ENCODE measurements at regions not wholly inside any gene's neighbourhood (a gene's known extent, or its start where the extent isn't known, plus 50 kb on each side); places are given as distances from the start of the nearest gene placed in this dataset.

- H3K9me3 ChIP-seq (ENCODE audit: low read depth): no peaks in the 10 kb centered on the region
- no peak overlapping the region for H3K27ac ChIP-seq
- H3K27me3 ChIP-seq: no peaks in the 10 kb centered on the region
- no peak overlapping the region for H3K4me3 ChIP-seq
- H3K4me1 ChIP-seq (ENCODE audit: low read depth): no peaks in the 10 kb centered on the region
- H3K36me3 ChIP-seq: no peaks in the 10 kb centered on the region
- TF ChIP-seq, protein P1, sequence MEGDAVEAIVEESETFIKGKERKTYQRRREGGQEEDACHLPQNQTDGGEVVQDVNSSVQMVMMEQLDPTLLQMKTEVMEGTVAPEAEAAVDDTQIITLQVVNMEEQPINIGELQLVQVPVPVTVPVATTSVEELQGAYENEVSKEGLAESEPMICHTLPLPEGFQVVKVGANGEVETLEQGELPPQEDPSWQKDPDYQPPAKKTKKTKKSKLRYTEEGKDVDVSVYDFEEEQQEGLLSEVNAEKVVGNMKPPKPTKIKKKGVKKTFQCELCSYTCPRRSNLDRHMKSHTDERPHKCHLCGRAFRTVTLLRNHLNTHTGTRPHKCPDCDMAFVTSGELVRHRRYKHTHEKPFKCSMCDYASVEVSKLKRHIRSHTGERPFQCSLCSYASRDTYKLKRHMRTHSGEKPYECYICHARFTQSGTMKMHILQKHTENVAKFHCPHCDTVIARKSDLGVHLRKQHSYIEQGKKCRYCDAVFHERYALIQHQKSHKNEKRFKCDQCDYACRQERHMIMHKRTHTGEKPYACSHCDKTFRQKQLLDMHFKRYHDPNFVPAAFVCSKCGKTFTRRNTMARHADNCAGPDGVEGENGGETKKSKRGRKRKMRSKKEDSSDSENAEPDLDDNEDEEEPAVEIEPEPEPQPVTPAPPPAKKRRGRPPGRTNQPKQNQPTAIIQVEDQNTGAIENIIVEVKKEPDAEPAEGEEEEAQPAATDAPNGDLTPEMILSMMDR (IDR thresholded peaks at IDR 0.05; ENCODE audit: low read depth, low read length): no peak
- no peak for DNase-seq (ENCODE audit: low read depth in 1 of 2, low spot score in 1 of 2)
Observed at GRCh38 chr14:25800841-25801240, 750.9 kb upstream of the STXBP6 start.

- Histone ChIP-seq H3K9me3 (ENCODE audit: low read depth) (no peaks in the 10 kb centered on the region), H3K4me1 (ENCODE audit: low read depth) (no peaks in the 10 kb centered on the region), H3K4me3 (no peak overlapping the region), H3K27me3 (no peaks in the 10 kb centered on the region), H3K36me3 (no peaks in the 10 kb centered on the region), H3K27ac (no peak overlapping the region)
- TF ChIP-seq, protein P1 (IDR thresholded peaks at IDR 0.05; ENCODE audit: low read depth, low read length): no peak
- DNase-seq (ENCODE audit: low read depth in 1 of 2, low spot score in 1 of 2): no peak
Observed at GRCh38 chr14:25788252-25788651, 738.3 kb upstream of the STXBP6 start.

GRCh38 chr14:25765909-25766308 lies 716.0 kb upstream of the STXBP6 start:
- H3K27ac ChIP-seq: no peak overlapping the region
- no peaks in the 10 kb centered on the region for H3K36me3 ChIP-seq
- H3K9me3 ChIP-seq (ENCODE audit: low read depth): no peaks in the 10 kb centered on the region
- TF ChIP-seq, protein P1 (IDR thresholded peaks at IDR 0.05; ENCODE audit: low read depth, low read length): no peak
- no peak for DNase-seq (ENCODE audit: low read depth in 1 of 2, low spot score in 1 of 2)
- H3K4me1 ChIP-seq (ENCODE audit: low read depth): no peaks in the 10 kb centered on the region
- H3K4me3 ChIP-seq: no peak overlapping the region
- no peaks in the 10 kb centered on the region for H3K27me3 ChIP-seq

- no peak overlapping the region for H3K4me3 ChIP-seq
- DNase-seq (ENCODE audit: low read depth in 1 of 2, low spot score in 1 of 2): no peak
- TF ChIP-seq, protein P1 (IDR thresholded peaks at IDR 0.05; ENCODE audit: low read depth, low read length): no peak
- no peaks in the 10 kb centered on the region for H3K27me3 ChIP-seq
- H3K36me3 ChIP-seq: no peaks in the 10 kb centered on the region
- no peak overlapping the region for H3K27ac ChIP-seq
- H3K9me3 ChIP-seq (ENCODE audit: low read depth): no peaks in the 10 kb centered on the region
- no peaks in the 10 kb centered on the region for H3K4me1 ChIP-seq (ENCODE audit: low read depth)
Observed at GRCh38 chr14:25759920-25760655, 710.1 kb upstream of the STXBP6 start.

DNA sequence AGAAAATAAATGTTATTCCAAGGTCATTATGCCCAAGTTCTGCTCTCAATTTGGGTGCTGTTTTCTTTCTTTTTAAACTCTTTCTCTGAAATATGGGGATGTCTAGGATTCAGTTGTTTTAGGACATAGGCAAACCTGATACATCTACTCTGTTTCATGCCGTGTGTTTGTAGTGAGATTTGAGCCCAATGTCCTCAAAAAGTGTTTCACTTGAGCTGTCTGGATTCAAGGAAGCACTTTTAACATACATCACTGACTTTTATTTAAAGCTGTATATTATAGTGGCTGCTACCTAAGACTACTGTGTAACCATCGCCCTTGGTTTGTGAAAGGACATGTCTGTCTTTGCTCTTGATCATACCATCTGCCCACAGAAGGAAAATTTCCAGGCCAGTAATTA lies 709.3 kb upstream of the STXBP6 start:
- no peaks in the 10 kb centered on the region for H3K27me3 ChIP-seq
- no peaks in the 10 kb centered on the region for H3K4me1 ChIP-seq (ENCODE audit: low read depth)
- no peak overlapping the region for H3K4me3 ChIP-seq
- no peaks in the 10 kb centered on the region for H3K9me3 ChIP-seq (ENCODE audit: low read depth)
- H3K36me3 ChIP-seq: no peaks in the 10 kb centered on the region
- H3K27ac ChIP-seq: no peak overlapping the region
- no peak for DNase-seq (ENCODE audit: low read depth in 1 of 2, low spot score in 1 of 2)
- TF ChIP-seq, protein P1 (IDR thresholded peaks at IDR 0.05; ENCODE audit: low read depth, low read length): no peak
